ENCODE measurements at regions not wholly inside any gene's neighbourhood (a gene's known extent, or its start where the extent isn't known, plus 50 kb on each side); places are given as distances from the start of the nearest gene placed in this dataset.

GRCh38 chr1:87730274-87731216 is 401.9 kb downstream of the LMO4 start:
- no peak overlapping the region for H3K27ac ChIP-seq
- TF ChIP-seq, protein P1, sequence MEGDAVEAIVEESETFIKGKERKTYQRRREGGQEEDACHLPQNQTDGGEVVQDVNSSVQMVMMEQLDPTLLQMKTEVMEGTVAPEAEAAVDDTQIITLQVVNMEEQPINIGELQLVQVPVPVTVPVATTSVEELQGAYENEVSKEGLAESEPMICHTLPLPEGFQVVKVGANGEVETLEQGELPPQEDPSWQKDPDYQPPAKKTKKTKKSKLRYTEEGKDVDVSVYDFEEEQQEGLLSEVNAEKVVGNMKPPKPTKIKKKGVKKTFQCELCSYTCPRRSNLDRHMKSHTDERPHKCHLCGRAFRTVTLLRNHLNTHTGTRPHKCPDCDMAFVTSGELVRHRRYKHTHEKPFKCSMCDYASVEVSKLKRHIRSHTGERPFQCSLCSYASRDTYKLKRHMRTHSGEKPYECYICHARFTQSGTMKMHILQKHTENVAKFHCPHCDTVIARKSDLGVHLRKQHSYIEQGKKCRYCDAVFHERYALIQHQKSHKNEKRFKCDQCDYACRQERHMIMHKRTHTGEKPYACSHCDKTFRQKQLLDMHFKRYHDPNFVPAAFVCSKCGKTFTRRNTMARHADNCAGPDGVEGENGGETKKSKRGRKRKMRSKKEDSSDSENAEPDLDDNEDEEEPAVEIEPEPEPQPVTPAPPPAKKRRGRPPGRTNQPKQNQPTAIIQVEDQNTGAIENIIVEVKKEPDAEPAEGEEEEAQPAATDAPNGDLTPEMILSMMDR (IDR thresholded peaks at IDR 0.05) = no peak
- TF ChIP-seq ZFX (IDR thresholded peaks at IDR 0.05; ENCODE audit: borderline replicate concordance) = no peak

- TF ChIP-seq, protein P1 (IDR thresholded peaks at IDR 0.05) = no peak
- TF ChIP-seq ZFX (IDR thresholded peaks at IDR 0.05; ENCODE audit: borderline replicate concordance) = no peak
- H3K27ac ChIP-seq = no peak overlapping the region
Measured at GRCh38 chr1:87733386-87733785, 404.7 kb downstream of the LMO4 start.

GRCh38 chr1:87735750-87736149 is 407.1 kb downstream of the LMO4 start:
- no peak for TF ChIP-seq ZFX (IDR thresholded peaks at IDR 0.05; ENCODE audit: borderline replicate concordance)
- TF ChIP-seq, protein P1 (IDR thresholded peaks at IDR 0.05) = no peak
- no peak overlapping the region for H3K27ac ChIP-seq

DNA sequence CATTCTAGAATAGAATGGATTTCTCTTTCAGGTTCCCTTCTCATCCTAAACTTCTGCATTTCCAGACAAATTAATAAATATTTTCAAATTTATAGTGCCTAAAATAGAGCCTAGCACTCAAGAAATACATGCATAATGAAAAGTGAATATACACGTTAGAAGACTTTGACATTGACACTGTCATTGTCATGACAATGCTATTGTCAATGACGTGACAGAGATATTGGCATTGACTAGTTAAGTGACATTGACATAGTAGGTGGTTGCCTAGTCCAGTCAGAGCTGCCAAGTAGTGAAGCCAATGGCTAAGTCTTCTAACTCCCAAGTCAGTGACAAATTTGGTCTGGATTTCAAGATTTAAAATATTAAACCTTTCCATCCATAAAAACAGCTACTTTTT is 410.5 kb downstream of the LMO4 start:
- TF ChIP-seq, protein P1 (IDR thresholded peaks at IDR 0.05) = no peak
- no peak for TF ChIP-seq ZFX (IDR thresholded peaks at IDR 0.05; ENCODE audit: borderline replicate concordance)
- no peak overlapping the region for H3K27ac ChIP-seq

- TF ChIP-seq, protein P1 (IDR thresholded peaks at IDR 0.05) = no peak
- TF ChIP-seq ZFX (IDR thresholded peaks at IDR 0.05; ENCODE audit: borderline replicate concordance) = no peak
- no peak overlapping the region for H3K27ac ChIP-seq
Measured at GRCh38 chr1:87739704-87740103, 411.0 kb downstream of the LMO4 start.

DNA sequence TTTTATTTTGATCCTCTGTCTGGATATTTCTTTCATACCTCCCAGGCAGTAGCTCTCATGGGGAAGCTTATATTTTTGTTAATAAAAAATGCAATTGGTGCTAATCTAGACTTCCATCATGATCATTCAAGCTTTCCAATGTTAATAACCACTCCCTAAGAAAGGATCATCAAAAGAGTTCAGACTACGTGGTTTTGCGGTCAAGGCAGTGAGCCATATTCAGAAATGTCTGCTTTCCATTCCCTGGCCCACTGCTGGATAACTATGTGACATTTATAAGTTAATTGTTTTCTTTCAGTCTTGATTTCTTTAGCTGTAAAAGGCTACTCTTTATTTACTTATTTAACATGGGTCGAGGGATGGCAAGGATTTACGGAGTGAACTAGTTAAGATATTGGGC is 414.6 kb downstream of the LMO4 start:
- TF ChIP-seq ZFX (IDR thresholded peaks at IDR 0.05; ENCODE audit: borderline replicate concordance) = no peak
- TF ChIP-seq, protein P1 (IDR thresholded peaks at IDR 0.05) = no peak
- H3K27ac ChIP-seq = no peak overlapping the region

- H3K27ac ChIP-seq = no peak overlapping the region
- TF ChIP-seq, protein P1 (IDR thresholded peaks at IDR 0.05) = no peak
- no peak for TF ChIP-seq ZFX (IDR thresholded peaks at IDR 0.05; ENCODE audit: borderline replicate concordance)
Measured at GRCh38 chr1:87744056-87744455, 415.4 kb downstream of the LMO4 start.
